ENCODE measurements at regions not wholly inside any gene's neighbourhood (a gene's known extent, or its start where the extent isn't known, plus 50 kb on each side); places are given as distances from the start of the nearest gene placed in this dataset.

GRCh38 chr9:81424431-81424830, 264.9 kb downstream of the TLE1 start:
- ATAC-seq (no peak), DNase-seq (ENCODE audit: low spot score) (no peak), FAIRE-seq (no peak)
- Histone ChIP-seq H3K9ac (ENCODE audit: insufficient read depth, low read depth, low read length) (no peak overlapping the region), H3K36me3 (replicated peaks in 1 of 2; ENCODE audit: control insufficient read depth in 1 of 2, insufficient read depth in 2 of 2, low read length in 2 of 2) (no peaks in the 10 kb centered on the region), H4K20me1 (ENCODE audit: insufficient read depth, low read length) (no peaks in the 10 kb centered on the region), H3K4me3 (replicated peaks in 1 of 3; ENCODE audit: insufficient read depth in 1 of 3, low read depth in 2 of 3, low read length in 3 of 3) (no peak overlapping the region), H3K4me1 (ENCODE audit: insufficient read depth, low read length) (no peaks in the 10 kb centered on the region), H2AFZ (ENCODE audit: low read length) (no peak overlapping the region), H3K27ac (ENCODE audit: extremely low read length, insufficient read depth, low read length) (no peak overlapping the region), H3K4me2 (ENCODE audit: low read depth, low read length) (no peak overlapping the region), H3K9me3 (ENCODE audit: low read length) (peaks cover 23% of the 10 kb centered on the region), H3K79me2 (ENCODE audit: insufficient read depth, low read length) (no peaks in the 10 kb centered on the region), H3K27me3 (ENCODE audit: control insufficient read depth in 1 of 2, insufficient read depth in 2 of 2, low read length in 2 of 2) (no peaks in the 10 kb centered on the region)
- no TSS peak for BruUV-seq (replicated peaks)
- in situ Hi-C loops (cut with HindIII; ENCODE audit: extremely low pct_ligation_motif_present, low pct_unique_long_range_greater_than_20kb) (no loop called here), intact Hi-C loops (cut with micrococcal nuclease; ENCODE audit: unreplicated experiment) (no loop called here)
- ChIA-PET CTCF (ENCODE audit: low intra/inter-chr PET ratio, low total read pairs) (no interaction called here), POLR2A (no interaction called here)
- WGBS (ENCODE audit: low lambda C conversion rate), result 0% methylated on average over 1 of the region's 1 CpG
- TF ChIP-seq ZNF207 (IDR thresholded peaks at IDR 0.05; ENCODE audit: borderline replicate concordance) (no peak), IRF2 (CRISPR knock-in tag; IDR thresholded peaks at IDR 0.05) (no peak), HOXA5 (CRISPR knock-in tag; IDR thresholded peaks at IDR 0.05) (no peak), JUND (CRISPR knock-in tag; IDR thresholded peaks at IDR 0.05) (no peak), THAP8 (CRISPR knock-in tag; IDR thresholded peaks at IDR 0.05; ENCODE audit: borderline replicate concordance) (no peak), ZBTB7A (CRISPR knock-in tag; IDR thresholded peaks at IDR 0.05) (no peak), ZNF318 (CRISPR knock-in tag; IDR thresholded peaks at IDR 0.05) (no peak), MAF1 (CRISPR knock-in tag; IDR thresholded peaks at IDR 0.05; ENCODE audit: borderline replicate concordance) (no peak), ZNF512B (CRISPR knock-in tag; IDR thresholded peaks at IDR 0.05; ENCODE audit: borderline replicate concordance) (no peak), MATR3 (CRISPR knock-in tag; IDR thresholded peaks at IDR 0.05) (no peak)
